Keratinocyte (primary cell): ENCODE measurements at regions not wholly inside any gene's neighbourhood (a gene's known extent, or its start where the extent isn't known, plus 50 kb on each side); places are given as distances from the start of the nearest gene placed in this dataset.

Source experiments
- DNase-seq: peaks from one replicate; pipeline ENCODE4 v3.0.0-alpha.2; 2011; ENCODE audit warnings: low read depth, missing footprints, low spot score
- FAIRE-seq: peaks from 2 replicates; lab custom pipeline; 2011; peaks lifted over from hg19 to GRCh38; lab: Jason Lieb, UNC
- H2AFZ ChIP-seq: 2 replicates; pipeline ENCODE4 v1.6.0; 2012; ENCODE audit warnings: low read length, control low read depth, inconsistent platforms; ENCODE audit not compliant: control insufficient read depth
- H3K27ac ChIP-seq: 2 replicates; pipeline ENCODE4 v1.5.1; 2011; ENCODE audit warnings: low read length; ENCODE audit not compliant: control insufficient read depth, insufficient read depth
- H3K27me3 ChIP-seq: 3 replicates; pipeline ENCODE4 v1.6.0; 2011; ENCODE audit warnings: low read length; ENCODE audit not compliant: control insufficient read depth, insufficient read depth; ENCODE audit errors: extremely low read depth
- H3K36me3 ChIP-seq, 2 experiments: 2 replicates in 1 of 2; 3 replicates in 1 of 2; pipeline ENCODE4 v1.5.1; 2011; ENCODE audit warnings: low read length in 2 of 2, mild to moderate bottlenecking in 1 of 2; ENCODE audit not compliant: control insufficient read depth in 2 of 2, insufficient read depth in 2 of 2; ENCODE audit errors: extremely low read depth in 1 of 2
- H3K4me1 ChIP-seq: 3 replicates; pipeline ENCODE4 v1.5.1; 2011; ENCODE audit warnings: low read length; ENCODE audit not compliant: control insufficient read depth, insufficient read depth; ENCODE audit errors: extremely low read depth
- H3K4me2 ChIP-seq: 3 replicates; pipeline ENCODE4 v1.6.0; 2011; ENCODE audit warnings: low read depth, low read length; ENCODE audit not compliant: control insufficient read depth, insufficient read depth; ENCODE audit errors: extremely low read depth
- H3K4me3 ChIP-seq, 3 experiments: fragments of 200-600 bp in 1 of 3; sonication (generic) in 1 of 3; 2 replicates in 2 of 3; 3 replicates in 1 of 3; pipeline ENCODE4 v1.5.1; 2011 to 2016; ENCODE audit warnings: low read length in 3 of 3, mild to moderate bottlenecking in 3 of 3, control low read depth in 2 of 3, inconsistent platforms in 1 of 3, low read depth in 1 of 3, mixed read lengths in 1 of 3, mixed run types in 1 of 3, moderate library complexity in 1 of 3; ENCODE audit not compliant: control insufficient read depth in 2 of 3, insufficient read depth in 2 of 3; ENCODE audit errors: extremely low read depth in 1 of 3
- H3K79me2 ChIP-seq: 2 replicates; pipeline ENCODE4 v1.6.0; 2012; ENCODE audit warnings: low read length; ENCODE audit not compliant: control insufficient read depth, insufficient read depth
- H3K9ac ChIP-seq: 3 replicates; pipeline ENCODE4 v1.6.0; 2011; ENCODE audit warnings: low read length; ENCODE audit not compliant: control insufficient read depth, insufficient read depth; ENCODE audit errors: extremely low read depth
- H3K9me1 ChIP-seq: 3 replicates; pipeline ENCODE4 v1.6.0; 2011; ENCODE audit warnings: low read length; ENCODE audit not compliant: control insufficient read depth, insufficient read depth; ENCODE audit errors: extremely low read depth
- H3K9me3 ChIP-seq: 2 replicates; pipeline ENCODE4 v1.5.1; 2012; ENCODE audit warnings: low read depth, low read length; ENCODE audit not compliant: control insufficient read depth
- H4K20me1 ChIP-seq: 3 replicates; pipeline ENCODE4 v1.6.0; 2011; ENCODE audit warnings: low read length; ENCODE audit not compliant: control insufficient read depth, insufficient read depth; ENCODE audit errors: extremely low read depth
- CTCF ChIP-seq, 3 experiments: IDR thresholded peaks in 1 of 3; conservative IDR thresholded peaks in 1 of 3; optimal IDR thresholded peaks in 1 of 3; 2 replicates in 2 of 3; 3 replicates in 1 of 3; pipeline versions ENCODE3 to v1.5.1; 2011; ENCODE audit warnings: low read length in 3 of 3, mild to moderate bottlenecking in 3 of 3, moderate library complexity in 2 of 3, control low read depth in 1 of 3, inconsistent platforms in 1 of 3; ENCODE audit not compliant: insufficient read depth in 2 of 3; ENCODE audit errors: extremely low read depth in 1 of 3
- EZH2 ChIP-seq: IDR thresholded peaks from one replicate; pipeline ENCODE4 v1.6.1; 2012; ENCODE audit warnings: inconsistent platforms, mild to moderate bottlenecking, low read length, moderate library complexity
- dilution Hi-C: fragments of 300-500 bp; cut with MboI; formaldehyde crosslinking; loops from one replicate; pipeline ENCODE4 v1.7.0; 2020; ENCODE audit warnings: low sequenced_read_pairs; ENCODE audit not compliant: extremely low pct_ligation_motif_present

GRCh38 chr2:122163617-122164016 is 408.2 kb downstream of the TSN start:
- FAIRE-seq (no peak), DNase-seq (no peak)
- Histone ChIP-seq H3K27ac (no peak overlapping the region), H3K9me1 (no peaks in the 10 kb centered on the region), H3K9me3 (no peaks in the 10 kb centered on the region), H4K20me1 (no peaks in the 10 kb centered on the region), H3K79me2 (no peaks in the 10 kb centered on the region), H3K9ac (no peak overlapping the region), H3K36me3 (no peaks in the 10 kb centered on the region), H3K27me3 (no peaks in the 10 kb centered on the region), H2AFZ (no peak overlapping the region), H3K4me3 (no peak overlapping the region), H3K4me2 (no peak overlapping the region), H3K4me1 (no peaks in the 10 kb centered on the region)
- dilution Hi-C loops = no loop called here
- TF ChIP-seq CTCF (optimal IDR thresholded peaks at IDR 0.05 in 1 of 3, IDR thresholded peaks at IDR 0.05 in 1 of 3, conservative IDR thresholded peaks at IDR 0.05 in 1 of 3; ENCODE audit: extremely low read depth in 1 of 3, insufficient read depth in 2 of 3, low read length in 3 of 3) (no peak), EZH2 (no peak)

DNA sequence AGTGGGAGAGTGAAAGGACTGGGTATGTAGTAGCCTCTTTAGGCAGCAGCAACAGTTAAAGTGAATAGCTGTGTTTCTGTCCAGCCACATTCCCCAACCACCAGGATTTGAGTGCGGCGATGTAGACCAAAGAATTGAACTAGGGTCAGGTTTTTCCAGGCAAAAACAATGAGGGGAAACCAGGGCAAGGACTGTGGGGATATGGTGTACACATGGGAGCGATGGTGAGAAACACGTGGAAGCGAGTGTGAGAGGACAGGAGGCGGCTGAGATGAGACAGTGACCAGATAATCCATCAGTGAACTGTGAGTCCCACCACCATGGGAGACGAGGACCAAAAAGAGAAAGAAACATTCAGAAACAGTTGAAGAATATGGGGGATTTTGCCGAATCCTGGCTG is 409.5 kb downstream of the TSN start:
- TF ChIP-seq CTCF (optimal IDR thresholded peaks at IDR 0.05 in 1 of 3, IDR thresholded peaks at IDR 0.05 in 1 of 3, conservative IDR thresholded peaks at IDR 0.05 in 1 of 3; ENCODE audit: extremely low read depth in 1 of 3, insufficient read depth in 2 of 3, low read length in 3 of 3) (no peak), EZH2 (no peak)
- H3K9ac ChIP-seq = no peak overlapping the region
- H3K27me3 ChIP-seq = no peaks in the 10 kb centered on the region
- no peak overlapping the region for H2AFZ ChIP-seq
- no peak overlapping the region for H3K27ac ChIP-seq
- H3K36me3 ChIP-seq = no peaks in the 10 kb centered on the region
- H4K20me1 ChIP-seq = no peaks in the 10 kb centered on the region
- H3K4me1 ChIP-seq = no peaks in the 10 kb centered on the region
- no peak overlapping the region for H3K4me2 ChIP-seq
- no peak for FAIRE-seq
- dilution Hi-C loops = no loop called here
- H3K9me1 ChIP-seq = no peaks in the 10 kb centered on the region
- DNase-seq = no peak
- H3K4me3 ChIP-seq = no peak overlapping the region
- H3K9me3 ChIP-seq = no peaks in the 10 kb centered on the region
- H3K79me2 ChIP-seq = no peaks in the 10 kb centered on the region
